Nucleus accumbens (tissue), 56 donors: ENCODE measurements at regions not wholly inside any gene's neighbourhood (a gene's known extent, or its start where the extent isn't known, plus 50 kb on each side); places are given as distances from the start of the nearest gene placed in this dataset.
"Not testable (repeated sequence)": the region's sequence is repeated elsewhere in the genome, so short reads cannot be mapped to it uniquely, and the experiment has no call there.

Experiments
- DNase-seq, 56 donors: peaks; one replicate each; lab custom pipeline; 2025; lab: John Stamatoyannopoulos, UW

GRCh38 chr18:73590950-73591349 is 556.7 kb downstream of the FBXO15 start:
- no peak for DNase-seq

GRCh38 chr18:73579698-73580097 is 567.9 kb downstream of the FBXO15 start:
- no peak for DNase-seq

GRCh38 chr18:73577365-73577764 is 570.3 kb downstream of the FBXO15 start:
- DNase-seq = no peak

GRCh38 chr18:73563901-73564472 is 583.6 kb downstream of the FBXO15 start:
- DNase-seq = no peak

- DNase-seq = no peak
Observed at GRCh38 chr18:73563345-73563744, 584.3 kb downstream of the FBXO15 start.

- DNase-seq = no peak
Observed at GRCh38 chr18:73556904-73557303, 590.7 kb downstream of the FBXO15 start.

- DNase-seq = no peak
Observed at GRCh38 chr18:73552171-73552570, 595.5 kb downstream of the FBXO15 start.

- no peak for DNase-seq
Observed at GRCh38 chr18:73551211-73551610, 596.4 kb downstream of the FBXO15 start.

GRCh38 chr18:73549236-73549635 is 598.4 kb downstream of the FBXO15 start:
- no peak for DNase-seq

- no peak for DNase-seq
Observed at GRCh38 chr18:73545472-73545871, 602.2 kb downstream of the FBXO15 start.

GRCh38 chr18:73544617-73545016 is 603.0 kb downstream of the FBXO15 start:
- DNase-seq = no peak

GRCh38 chr18:73544032-73544431 is 603.6 kb downstream of the FBXO15 start:
- no peak for DNase-seq

GRCh38 chr18:73535990-73536389 is 611.6 kb downstream of the FBXO15 start:
- no peak for DNase-seq

- no peak for DNase-seq
Observed at GRCh38 chr18:73535189-73535588, 612.4 kb downstream of the FBXO15 start.

GRCh38 chr18:73531601-73532000 is 616.0 kb downstream of the FBXO15 start:
- no peak for DNase-seq

- DNase-seq = no peak
Observed at GRCh38 chr18:73528066-73528465, 619.6 kb downstream of the FBXO15 start.

GRCh38 chr18:73520229-73520628 is 627.4 kb downstream of the FBXO15 start:
- no peak for DNase-seq

- not testable (repeated sequence) for DNase-seq
Observed at GRCh38 chr18:73516056-73516455, 631.6 kb downstream of the FBXO15 start.

GRCh38 chr18:73514449-73514848 is 633.2 kb downstream of the FBXO15 start:
- no peak for DNase-seq

GRCh38 chr18:73511771-73512503 is 635.7 kb downstream of the FBXO15 start:
- DNase-seq = no peak

- DNase-seq = no peak
Observed at GRCh38 chr18:73509460-73509859, 638.2 kb downstream of the FBXO15 start.

- no peak for DNase-seq
Observed at GRCh38 chr18:73503326-73503725, 635.5 kb upstream of the NETO1 start.
